MM.1S (cell line): ENCODE measurements at regions not wholly inside any gene's neighbourhood (a gene's known extent, or its start where the extent isn't known, plus 50 kb on each side); places are given as distances from the start of the nearest gene placed in this dataset.

Experiments used
- CTCF ChIP-seq: fragments of 300-600 bp; sonication (generic); IDR thresholded peaks from 2 replicates; pipeline ENCODE4 v1.5.1; 2016; ENCODE audit warnings: antibody characterized with exemption, low read length, mixed read lengths
- EZH2 ChIP-seq: fragments of 300-600 bp; sonication (generic); optimal IDR thresholded peaks from 2 replicates; pipeline ENCODE3; 2017; ENCODE audit warnings: low read depth, mild to moderate bottlenecking, antibody characterized with exemption, low read length, mixed read lengths

DNA sequence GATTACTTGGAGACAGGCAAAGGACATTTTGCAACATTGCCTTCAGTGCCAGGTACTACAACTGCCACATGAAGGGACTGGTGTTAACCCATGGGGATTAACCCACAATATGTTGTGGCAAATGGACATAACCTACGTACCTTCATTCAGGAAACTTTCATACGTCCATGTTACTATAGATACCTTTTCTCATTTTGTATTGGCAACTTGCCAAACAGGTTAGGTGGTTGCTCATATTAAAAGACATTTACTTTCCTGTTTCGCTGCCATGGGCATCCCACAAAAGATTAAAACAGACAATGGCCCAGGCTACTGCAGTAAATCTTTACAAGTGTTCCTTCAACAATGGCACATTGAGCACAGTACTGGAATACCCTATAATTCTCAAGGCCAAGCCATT is 925.3 kb downstream of the SLITRK6 start:
- TF ChIP-seq CTCF = no peak
- no peak for TF ChIP-seq EZH2
